Breast epithelium (tissue), 4 donors: ENCODE measurements at regions not wholly inside any gene's neighbourhood (a gene's known extent, or its start where the extent isn't known, plus 50 kb on each side); places are given as distances from the start of the nearest gene placed in this dataset.
"Not testable (repeated sequence)": the region's sequence is repeated elsewhere in the genome, so short reads cannot be mapped to it uniquely, and the experiment has no call there.

Experiments
- DNase-seq, 2 donors: peaks; one replicate each; pipeline ENCODE4 v3.0.0-alpha.2; 2019; ENCODE audit warnings: low spot score in 2 of 2
- H3K27ac ChIP-seq, 2 donors: fragments of 200-600 bp; sonication (generic) in 1 of 2; one replicate each; pipeline ENCODE4 v1.5.1; 2016 to 2019; ENCODE audit warnings: mild to moderate bottlenecking in 1 of 2
- H3K27me3 ChIP-seq, 2 donors: fragments of 200-600 bp; sonication (generic) in 1 of 2; one replicate each; pipeline versions ENCODE4 v1.5.1 to v1.6.0; 2017 to 2019; ENCODE audit warnings: control low read depth in 1 of 2, mild to moderate bottlenecking in 1 of 2
- H3K36me3 ChIP-seq: fragments of 200-600 bp; one replicate; pipeline ENCODE4 v1.5.1; 2019
- H3K4me1 ChIP-seq, 2 donors: fragments of 200-600 bp; sonication (generic); one replicate each; pipeline ENCODE4 v1.5.1; 2016 to 2019; ENCODE audit warnings: control low read depth in 1 of 2
- H3K4me3 ChIP-seq, 3 donors: fragments of 200-600 bp; sonication (generic); 1 replicate in 2 of 3; 2 replicates in 1 of 3; pipeline ENCODE4 v1.5.1; 2016 to 2019; ENCODE audit warnings: mild to moderate bottlenecking in 3 of 3, moderate library complexity in 2 of 3
- H3K9me3 ChIP-seq, 2 donors: fragments of 200-600 bp; sonication (generic) in 1 of 2; one replicate each; pipeline ENCODE4 v1.5.1; 2016 to 2019; ENCODE audit warnings: control low read depth in 1 of 2
- POLR2A ChIP-seq: fragments of 450-650 bp; IDR thresholded peaks from one replicate; pipeline ENCODE4 v1.6.1; 2016; ENCODE audit warnings: antibody characterized with exemption, mild to moderate bottlenecking, moderate library complexity
- POLR2AphosphoS5 ChIP-seq, 3 donors: sonication (generic); formaldehyde crosslinking; IDR thresholded peaks; one replicate each; pipeline ENCODE4 v1.6.1; 2017; ENCODE audit warnings: antibody characterized with exemption in 3 of 3
- intact Hi-C: fragments of 100-400 bp; cut with DNase I; formaldehyde crosslinking; loops from one replicate; pipeline ENCODE4 v1.15.1; 2023; ENCODE audit warnings: low total_unique reads
- TF ChIP-seq, protein P1 (sequence below), 3 donors: fragments of 450-650 bp; IDR thresholded peaks; one replicate each; pipeline ENCODE4 v1.5.1; 2016 to 2017; ENCODE audit warnings: antibody characterized with exemption in 3 of 3, mild to moderate bottlenecking in 3 of 3, moderate library complexity in 3 of 3

DNA sequence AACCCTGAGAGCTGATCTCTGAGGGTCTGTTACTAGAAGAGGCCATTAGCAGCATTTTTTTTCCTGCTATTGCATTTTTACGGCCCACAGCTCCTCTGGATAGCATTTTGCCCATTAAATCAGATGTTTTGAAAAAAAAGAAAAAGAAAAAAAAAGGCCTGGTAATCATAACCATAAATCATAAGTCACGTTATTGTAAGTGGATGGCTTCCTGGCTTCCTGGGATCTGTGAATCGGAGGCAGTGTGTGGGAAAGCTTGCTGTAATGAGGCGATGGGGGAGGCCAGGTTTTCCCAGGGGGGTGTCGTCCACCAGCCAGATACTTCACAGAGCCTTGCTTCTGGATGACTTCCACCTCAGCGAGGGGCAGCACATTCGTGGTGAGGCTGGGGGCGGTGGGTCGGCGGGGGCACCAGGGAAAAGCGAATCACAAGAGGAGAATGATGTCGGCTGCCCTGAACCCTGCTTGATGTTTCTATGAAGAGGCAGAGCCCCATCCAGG is 106.5 kb upstream of the SYT13 start:
- intact Hi-C loops: no loop called here
- H3K4me3 ChIP-seq: no peak overlapping the region
- H3K9me3 ChIP-seq: no peaks in the 10 kb centered on the region
- H3K27ac ChIP-seq: no peak overlapping the region
- no peaks in the 10 kb centered on the region for H3K4me1 ChIP-seq
- no peaks in the 10 kb centered on the region for H3K27me3 ChIP-seq
- no peaks in the 10 kb centered on the region for H3K36me3 ChIP-seq
- TF ChIP-seq POLR2A (no peak), POLR2AphosphoS5 (IDR thresholded peaks at IDR 0.05) (no peak)
- TF ChIP-seq, protein P1, sequence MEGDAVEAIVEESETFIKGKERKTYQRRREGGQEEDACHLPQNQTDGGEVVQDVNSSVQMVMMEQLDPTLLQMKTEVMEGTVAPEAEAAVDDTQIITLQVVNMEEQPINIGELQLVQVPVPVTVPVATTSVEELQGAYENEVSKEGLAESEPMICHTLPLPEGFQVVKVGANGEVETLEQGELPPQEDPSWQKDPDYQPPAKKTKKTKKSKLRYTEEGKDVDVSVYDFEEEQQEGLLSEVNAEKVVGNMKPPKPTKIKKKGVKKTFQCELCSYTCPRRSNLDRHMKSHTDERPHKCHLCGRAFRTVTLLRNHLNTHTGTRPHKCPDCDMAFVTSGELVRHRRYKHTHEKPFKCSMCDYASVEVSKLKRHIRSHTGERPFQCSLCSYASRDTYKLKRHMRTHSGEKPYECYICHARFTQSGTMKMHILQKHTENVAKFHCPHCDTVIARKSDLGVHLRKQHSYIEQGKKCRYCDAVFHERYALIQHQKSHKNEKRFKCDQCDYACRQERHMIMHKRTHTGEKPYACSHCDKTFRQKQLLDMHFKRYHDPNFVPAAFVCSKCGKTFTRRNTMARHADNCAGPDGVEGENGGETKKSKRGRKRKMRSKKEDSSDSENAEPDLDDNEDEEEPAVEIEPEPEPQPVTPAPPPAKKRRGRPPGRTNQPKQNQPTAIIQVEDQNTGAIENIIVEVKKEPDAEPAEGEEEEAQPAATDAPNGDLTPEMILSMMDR (IDR thresholded peaks at IDR 0.05): no peak
- DNase-seq: no peak

DNA sequence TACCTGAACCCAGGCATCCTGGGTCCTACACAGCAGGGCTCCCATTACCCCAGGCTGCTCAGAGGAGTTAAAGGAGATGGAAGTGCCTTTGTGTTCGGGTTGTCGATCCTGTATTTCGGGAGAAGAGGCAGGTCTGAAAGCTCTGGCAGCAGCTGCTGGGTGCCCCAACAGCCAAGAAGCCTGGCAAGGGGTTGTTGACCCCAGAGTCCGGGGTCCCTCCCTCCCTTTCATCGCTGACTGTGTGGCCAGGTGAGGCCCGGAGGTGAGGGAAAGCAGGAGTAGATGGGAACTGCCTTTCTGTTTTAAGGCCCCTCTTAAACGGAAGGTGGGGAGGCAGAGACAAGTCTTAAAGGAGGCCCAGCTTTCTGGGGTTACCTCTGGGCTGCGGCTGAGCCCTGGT is 106.0 kb upstream of the SYT13 start:
- intact Hi-C loops: no loop called here
- Histone ChIP-seq H3K9me3 (no peaks in the 10 kb centered on the region), H3K4me3 (no peak overlapping the region), H3K27ac (no peak overlapping the region), H3K27me3 (peaks cover 0 to 4% of the 10 kb centered on the region in 2 donors), H3K4me1 (no peaks in the 10 kb centered on the region), H3K36me3 (no peaks in the 10 kb centered on the region)
- no peak for DNase-seq
- TF ChIP-seq, protein P1 (IDR thresholded peaks at IDR 0.05): no peak
- TF ChIP-seq POLR2AphosphoS5 (IDR thresholded peaks at IDR 0.05) (no peak), POLR2A (no peak)

DNA sequence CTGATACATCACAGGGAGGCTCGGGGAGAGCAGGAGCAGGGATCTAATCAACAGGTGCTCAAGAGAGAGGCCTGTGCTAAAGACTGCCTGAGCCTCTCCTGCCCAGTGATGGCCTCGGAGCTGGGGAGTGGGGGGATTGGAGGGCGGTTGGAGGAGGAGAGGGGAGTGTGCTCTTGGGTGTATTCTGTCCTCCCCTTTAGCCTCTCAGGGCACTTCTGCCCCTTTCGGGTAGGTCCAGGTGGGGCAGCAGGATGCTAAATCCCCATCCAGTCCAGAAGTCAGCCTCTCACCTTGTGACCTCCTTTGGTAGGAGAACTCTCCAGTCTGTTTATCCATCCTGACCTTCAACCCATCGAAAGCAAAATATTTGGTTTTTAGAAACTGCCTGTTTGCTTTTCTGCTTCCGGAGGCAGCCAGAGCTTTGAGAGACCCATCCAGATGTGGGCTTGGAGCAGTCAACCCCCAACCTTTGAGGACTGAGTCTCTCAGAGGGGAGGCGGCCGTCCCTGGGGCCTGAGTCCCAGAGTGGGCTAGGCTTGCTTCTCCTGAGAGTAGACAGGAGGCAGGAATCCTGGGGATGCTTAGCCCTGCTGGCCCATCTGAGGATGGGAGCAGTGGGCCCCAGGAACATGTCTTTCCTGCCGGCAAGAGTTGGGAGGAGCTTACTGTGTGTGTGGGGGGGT is 105.2 kb upstream of the SYT13 start:
- H3K27me3 ChIP-seq: peaks cover 0 to 4% of the 10 kb centered on the region in 2 donors
- TF ChIP-seq, protein P1 (IDR thresholded peaks at IDR 0.05): no peak
- no peak for TF ChIP-seq POLR2AphosphoS5 (IDR thresholded peaks at IDR 0.05)
- TF ChIP-seq POLR2A: no peak
- intact Hi-C loops: no loop called here
- no peaks in the 10 kb centered on the region for H3K4me1 ChIP-seq
- H3K4me3 ChIP-seq: no peak overlapping the region
- no peaks in the 10 kb centered on the region for H3K36me3 ChIP-seq
- no peaks in the 10 kb centered on the region for H3K9me3 ChIP-seq
- no peak for DNase-seq
- H3K27ac ChIP-seq: no peak overlapping the region

DNA sequence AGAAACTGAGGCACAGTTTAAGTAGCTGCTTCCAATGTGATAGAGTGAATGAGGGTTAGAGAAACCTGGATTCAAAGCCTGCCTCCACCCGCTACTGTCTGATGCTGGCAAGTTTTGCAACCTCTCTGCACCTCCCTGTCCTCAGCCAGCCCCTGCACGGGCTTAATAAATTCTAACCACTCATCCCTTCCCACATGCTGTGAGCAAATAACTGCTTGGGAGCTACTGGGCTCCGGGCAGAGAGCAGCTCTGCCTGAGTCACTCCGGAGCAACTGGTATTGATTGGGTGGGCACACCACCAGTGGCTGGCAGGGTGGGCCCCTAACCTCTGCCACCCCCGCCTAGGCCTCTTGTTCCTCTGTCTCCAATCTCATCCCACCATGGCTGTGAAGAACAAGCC is 104.3 kb upstream of the SYT13 start:
- no peak for DNase-seq
- TF ChIP-seq POLR2AphosphoS5 (IDR thresholded peaks at IDR 0.05) (no peak), POLR2A (no peak)
- TF ChIP-seq, protein P1 (IDR thresholded peaks at IDR 0.05): no peak
- Histone ChIP-seq H3K4me3 (no peak overlapping the region), H3K36me3 (no peaks in the 10 kb centered on the region), H3K27ac (no peak overlapping the region), H3K9me3 (no peaks in the 10 kb centered on the region), H3K4me1 (no peaks in the 10 kb centered on the region), H3K27me3 (peaks cover 0 to 4% of the 10 kb centered on the region in 2 donors)
- intact Hi-C loops: no loop called here

DNA sequence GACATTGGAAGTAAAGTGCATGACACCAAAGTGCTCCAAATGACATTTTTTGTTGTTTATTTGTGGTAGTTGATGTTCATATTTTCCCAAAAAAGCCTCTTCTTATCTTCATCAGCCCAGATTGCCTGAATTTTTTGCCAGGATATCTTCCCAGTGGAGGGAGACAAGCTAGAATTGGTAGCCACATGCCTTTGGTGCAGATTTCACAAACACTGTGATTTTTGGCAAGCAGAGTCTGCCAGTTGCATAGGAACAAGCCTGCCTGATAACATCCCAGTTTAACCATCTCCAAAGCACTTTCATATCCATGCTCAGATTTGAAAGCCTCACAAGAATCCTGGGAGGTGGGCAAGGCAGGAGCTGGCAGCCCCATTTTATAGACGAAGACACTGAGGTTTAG is 102.3 kb upstream of the SYT13 start:
- DNase-seq: no peak
- Histone ChIP-seq H3K4me1 (no peaks in the 10 kb centered on the region), H3K4me3 (no peak overlapping the region), H3K36me3 (no peaks in the 10 kb centered on the region), H3K27ac (no peak overlapping the region), H3K9me3 (no peaks in the 10 kb centered on the region), H3K27me3 (peaks cover 0 to 4% of the 10 kb centered on the region in 2 donors)
- TF ChIP-seq, protein P1 (IDR thresholded peaks at IDR 0.05): no peak
- TF ChIP-seq POLR2A: no peak
- no peak for TF ChIP-seq POLR2AphosphoS5 (IDR thresholded peaks at IDR 0.05)
- intact Hi-C loops: no loop called here

DNA sequence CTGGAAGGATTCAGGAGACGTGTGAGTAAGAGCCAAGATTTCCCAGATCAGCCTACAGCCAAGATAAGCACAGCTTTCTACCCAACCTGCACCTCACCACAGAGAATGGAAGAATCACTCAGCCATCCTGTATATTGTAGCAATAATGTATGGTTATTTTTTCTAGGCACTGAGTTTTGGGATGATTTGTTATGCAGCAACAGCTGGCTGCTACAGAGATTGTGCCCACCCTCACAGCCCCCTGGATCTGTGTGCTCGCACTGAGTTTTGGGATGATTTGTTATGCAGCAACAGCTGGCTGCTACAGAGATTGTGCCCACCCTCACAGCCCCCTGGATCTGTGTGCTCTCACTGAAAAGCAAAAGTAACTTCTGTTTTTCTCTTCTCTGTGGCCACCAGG is 101.7 kb upstream of the SYT13 start:
- H3K27ac ChIP-seq: not testable (repeated sequence)

More for the DNA sequence above, 101.7 kb upstream of the SYT13 start:
- H3K4me3 ChIP-seq, H3K27me3 ChIP-seq, H3K36me3 ChIP-seq, H3K9me3 ChIP-seq, intact Hi-C loops, H3K4me1 ChIP-seq, DNase-seq: not testable (repeated sequence)
